HuH-7.5 (cell line): ENCODE measurements at regions not wholly inside any gene's neighbourhood (a gene's known extent, or its start where the extent isn't known, plus 50 kb on each side); places are given as distances from the start of the nearest gene placed in this dataset.
"Not testable (repeated sequence)": the region's sequence is repeated elsewhere in the genome, so short reads cannot be mapped to it uniquely, and the experiment has no call there.

Source experiments
- DNase-seq: peaks from one replicate; pipeline ENCODE4 v3.0.0; 2011; ENCODE audit warnings: low spot score

DNA sequence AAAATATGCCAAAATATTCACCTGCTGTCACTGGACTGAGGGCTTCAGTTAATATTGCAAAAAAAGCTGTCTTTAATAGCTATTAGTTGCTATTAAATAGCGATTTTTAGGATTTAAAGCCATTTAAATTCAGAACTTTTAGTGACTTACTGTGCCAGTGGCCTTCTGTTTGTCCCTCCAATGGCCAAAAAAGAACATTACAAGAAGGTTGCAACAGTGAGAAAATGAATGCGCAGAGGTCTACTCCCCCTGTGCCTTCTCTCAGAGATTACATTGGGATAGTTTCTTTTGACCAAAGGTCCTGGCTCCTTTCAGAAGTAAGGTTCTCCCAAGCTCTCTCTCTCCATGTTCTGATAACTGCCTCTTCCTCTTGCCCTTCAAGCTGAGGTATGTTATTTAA is 930.3 kb upstream of the ARRDC3 start:
- no peak for DNase-seq

DNA sequence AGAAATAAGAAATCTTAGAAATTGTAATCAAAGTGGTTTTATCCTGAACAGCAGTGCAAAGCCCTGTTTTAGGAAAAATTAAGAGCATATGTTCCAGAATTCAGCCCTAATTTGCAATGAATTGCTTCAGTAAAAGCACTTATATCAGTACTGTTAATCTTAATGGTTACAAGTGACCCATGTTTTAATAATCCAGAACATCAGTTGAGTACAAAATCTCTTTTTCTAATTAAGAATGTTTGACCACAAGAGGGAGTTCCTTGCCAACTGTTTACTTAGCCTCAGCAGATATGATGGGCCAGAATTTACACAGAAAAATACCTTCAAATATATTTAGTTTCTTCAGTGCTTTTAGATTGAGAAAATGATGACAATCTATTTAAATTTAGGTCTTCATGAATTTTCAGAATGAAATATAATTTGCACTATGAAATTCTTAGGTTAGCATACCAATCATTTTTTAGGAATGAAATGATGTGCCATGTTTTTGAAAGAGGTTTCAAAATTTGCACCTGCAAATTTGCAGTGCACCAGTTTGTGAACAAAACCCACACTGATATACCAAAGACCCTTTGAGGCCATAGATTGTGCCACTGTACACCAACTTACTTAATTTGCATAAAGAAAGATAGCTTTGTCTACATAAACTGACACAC is 926.3 kb upstream of the ARRDC3 start:
- peak; percentile 18 for DNase-seq

- DNase-seq = no peak
These were observed 925.6 kb upstream of the ARRDC3 start for GRCh38 chr5:92308679-92309078.

GRCh38 chr5:92302356-92302755 is 919.2 kb upstream of the ARRDC3 start:
- DNase-seq = not testable (repeated sequence)

GRCh38 chr5:92283521-92283920 is 900.4 kb upstream of the ARRDC3 start:
- no peak for DNase-seq

DNA sequence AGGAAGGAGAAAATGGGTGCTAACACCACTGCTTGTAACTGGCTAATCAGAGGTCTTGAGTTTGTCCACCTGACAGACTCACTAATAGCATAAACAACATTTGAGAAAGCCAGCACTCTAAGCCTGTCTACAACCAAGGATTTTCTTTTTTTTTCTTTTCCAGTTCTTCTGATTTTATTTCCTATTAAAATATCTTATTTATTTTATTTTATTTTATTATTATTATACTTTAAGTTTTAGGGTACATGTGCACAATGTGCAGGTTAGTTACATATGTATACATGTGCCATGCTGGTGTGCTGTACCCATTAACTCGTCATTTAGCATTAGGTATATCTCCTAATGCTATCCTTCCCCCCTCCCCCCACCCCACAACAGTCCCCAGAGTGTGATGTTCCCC is 888.6 kb upstream of the ARRDC3 start:
- DNase-seq = not testable (repeated sequence)

- no peak for DNase-seq
These were observed 885.2 kb upstream of the ARRDC3 start for GRCh38 chr5:92268343-92268742.

GRCh38 chr5:92267830-92268229 is 884.7 kb upstream of the ARRDC3 start:
- DNase-seq = no peak

- no peak for DNase-seq
These were observed 882.7 kb upstream of the ARRDC3 start for GRCh38 chr5:92265804-92266203.

- not testable (repeated sequence) for DNase-seq
These were observed 872.5 kb upstream of the ARRDC3 start for GRCh38 chr5:92255605-92256004.

DNA sequence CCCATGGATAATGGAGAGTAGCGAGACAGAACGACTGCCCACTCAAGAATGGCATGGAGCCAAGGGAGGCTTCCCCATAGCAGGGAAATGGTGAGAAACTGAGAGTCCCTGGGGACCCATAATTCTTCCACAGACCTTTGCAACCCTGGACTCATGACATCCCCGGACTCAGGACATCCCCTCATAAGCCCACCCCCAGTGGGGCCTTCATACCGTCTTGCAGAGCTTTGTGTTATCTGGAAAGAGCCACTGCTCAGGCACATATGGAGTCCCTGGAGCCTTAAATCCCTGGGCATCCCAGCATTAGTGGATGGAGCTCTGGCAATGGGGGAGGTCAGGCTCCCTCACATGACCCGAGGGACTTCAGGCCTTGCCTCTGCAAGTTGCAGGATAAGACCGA is 865.4 kb upstream of the ARRDC3 start:
- no peak for DNase-seq

DNA sequence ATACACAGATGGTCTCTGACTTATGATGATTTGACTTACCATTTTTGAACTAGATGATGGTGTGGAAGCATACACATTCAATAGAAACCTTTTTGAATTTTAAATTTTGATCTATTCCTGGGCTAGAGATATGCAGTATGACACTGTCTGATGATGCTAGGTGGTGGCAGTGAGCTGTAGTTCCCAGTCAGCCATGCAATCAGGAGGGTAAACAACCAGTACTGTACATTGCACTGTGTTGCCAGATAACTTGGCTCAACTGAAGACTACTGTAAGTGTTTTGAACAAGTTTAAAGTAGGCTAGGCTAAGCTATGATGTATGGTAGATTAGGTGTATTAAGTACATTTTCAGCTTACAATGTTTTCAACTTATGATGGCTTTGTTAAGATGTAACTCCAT is 859.1 kb upstream of the ARRDC3 start:
- no peak for DNase-seq

GRCh38 chr5:92237896-92238295 is 854.8 kb upstream of the ARRDC3 start:
- DNase-seq = no peak

DNA sequence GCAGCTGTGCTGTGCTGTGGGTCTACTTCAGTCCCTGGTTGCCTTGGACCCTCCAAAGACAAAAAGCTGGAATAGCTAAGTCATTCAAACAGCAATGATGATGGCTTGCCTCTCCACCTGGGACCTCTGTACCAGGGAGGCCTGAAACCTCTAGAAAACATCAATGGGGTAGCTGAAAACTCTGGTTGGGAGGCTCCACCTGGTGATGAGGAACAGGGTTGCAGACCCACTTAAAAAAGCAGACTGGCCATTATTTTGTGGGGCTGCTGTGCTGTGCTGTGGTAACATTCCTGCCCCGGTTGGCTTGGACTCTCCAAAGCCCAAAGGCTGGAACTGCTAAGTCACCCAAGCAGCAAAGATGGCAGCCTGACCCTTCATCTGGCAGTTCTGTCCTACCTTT is 839.3 kb upstream of the ARRDC3 start:
- DNase-seq = no peak

- DNase-seq = not testable (repeated sequence)
These were observed 833.7 kb upstream of the ARRDC3 start for GRCh38 chr5:92216852-92217251.

DNA sequence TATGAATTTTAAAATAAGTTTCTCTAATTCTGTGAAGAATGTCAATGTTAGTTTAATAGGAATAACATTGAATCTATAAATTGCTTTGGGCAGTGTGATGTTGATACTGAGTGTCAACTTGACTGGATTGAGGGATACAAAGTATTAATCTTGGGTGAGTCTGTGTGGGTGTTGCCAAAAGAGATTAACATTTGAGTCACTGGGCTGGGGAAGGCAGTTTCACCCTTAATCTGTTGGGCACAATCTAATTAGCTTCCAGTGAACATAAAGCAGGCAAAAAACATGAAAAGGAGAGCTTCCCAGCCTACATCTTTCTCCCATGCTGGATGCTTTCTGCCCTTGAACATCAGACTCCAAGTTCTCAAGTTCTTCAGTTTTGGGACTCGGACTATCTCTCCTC is 832.0 kb upstream of the ARRDC3 start:
- DNase-seq = no peak

DNA sequence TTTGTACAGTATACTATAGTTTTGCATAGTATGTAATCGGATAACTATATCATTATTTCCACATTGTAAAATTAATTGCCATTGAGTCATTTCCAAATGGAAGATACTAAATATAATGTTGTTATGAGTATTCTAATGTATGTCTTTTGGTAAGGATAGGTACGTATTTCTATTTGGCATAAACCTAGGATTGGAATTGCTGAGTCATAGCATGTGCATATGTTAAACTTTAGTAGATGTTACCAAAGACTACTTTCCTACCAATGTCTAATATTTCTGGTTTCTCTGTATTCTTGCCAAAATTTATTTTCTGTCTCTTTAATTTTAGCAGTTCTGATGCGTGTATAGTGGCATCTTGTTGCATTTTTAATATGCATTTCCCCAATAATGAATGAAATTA is 825.1 kb upstream of the ARRDC3 start:
- no peak for DNase-seq

- no peak for DNase-seq
These were observed 824.0 kb upstream of the ARRDC3 start for GRCh38 chr5:92207151-92207550.

- no peak for DNase-seq
These were observed 823.6 kb upstream of the ARRDC3 start for GRCh38 chr5:92206681-92207080.

DNA sequence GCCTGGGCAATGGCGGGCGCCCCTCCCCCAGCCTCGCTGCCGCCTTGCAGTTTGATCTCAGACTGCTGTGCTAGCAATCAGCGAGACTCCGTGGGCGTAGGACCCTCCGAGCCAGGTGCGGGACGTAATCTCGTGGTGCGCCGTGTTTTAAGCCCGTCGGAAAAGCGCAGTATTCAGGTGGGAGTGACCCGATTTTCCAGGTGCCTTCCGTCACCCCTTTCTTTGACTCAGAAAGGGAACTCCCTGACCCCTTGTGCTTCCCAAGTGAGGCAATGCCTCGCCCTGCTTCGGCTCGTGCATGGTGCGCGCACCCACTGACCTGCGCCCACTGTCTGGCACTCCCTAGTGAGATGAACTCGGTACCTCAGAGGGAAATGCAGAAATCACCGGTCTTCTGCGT is 815.9 kb upstream of the ARRDC3 start:
- DNase-seq = not testable (repeated sequence)

DNA sequence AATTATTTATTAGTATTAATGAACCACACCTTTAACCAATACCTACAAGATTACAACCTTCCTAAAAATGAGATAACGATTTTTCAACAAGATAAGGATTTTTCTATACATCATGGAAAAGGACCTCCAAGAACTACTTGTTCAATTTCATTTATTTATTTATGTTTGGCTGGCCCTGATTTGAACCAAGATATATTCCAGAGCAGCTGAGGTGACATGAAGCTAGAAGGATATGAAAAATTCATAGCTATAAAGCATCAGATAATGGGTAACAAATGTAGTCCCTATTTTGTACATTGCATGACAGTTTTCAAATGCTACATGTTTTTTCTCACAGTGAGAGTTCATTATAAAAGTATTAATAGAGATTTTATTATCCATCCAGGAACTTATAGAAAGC is 798.5 kb upstream of the ARRDC3 start:
- no peak for DNase-seq

DNA sequence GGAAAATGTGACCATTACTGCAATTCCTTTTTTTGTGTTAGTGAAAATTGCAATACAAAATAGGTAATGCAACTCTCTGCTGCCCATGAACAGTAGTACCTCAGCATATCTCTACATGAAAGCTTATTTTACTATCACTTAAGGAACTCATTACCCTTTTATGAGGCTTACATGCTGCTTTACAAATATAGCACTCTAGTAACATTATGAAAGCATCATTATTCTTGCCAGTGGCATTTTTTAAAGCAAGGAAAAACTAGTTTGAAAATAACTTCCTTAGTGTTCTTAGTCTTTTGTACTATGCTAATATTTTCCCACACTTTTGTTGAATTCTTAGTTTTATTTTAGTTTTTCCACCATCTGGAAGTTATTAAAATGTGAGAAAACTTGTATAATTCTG is 797.3 kb upstream of the ARRDC3 start:
- no peak for DNase-seq

DNA sequence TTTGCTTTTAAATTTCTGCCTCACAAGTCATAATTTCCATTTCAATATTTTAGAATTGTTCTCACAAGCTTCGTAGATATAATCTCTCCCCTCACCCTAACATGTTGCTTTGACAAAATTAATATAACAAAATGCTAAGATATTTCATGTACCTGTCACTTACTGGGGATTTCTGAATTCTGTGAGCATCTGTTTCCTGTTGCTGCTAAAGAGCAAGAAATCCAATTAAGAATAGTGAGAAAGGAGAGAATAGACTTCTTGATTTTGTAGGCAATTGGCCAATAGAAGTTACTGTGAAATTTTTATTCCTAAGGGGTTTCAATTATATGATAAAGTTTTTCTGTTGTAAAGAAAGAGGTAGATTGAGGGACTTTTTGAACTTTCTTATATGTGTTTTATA is 796.5 kb upstream of the ARRDC3 start:
- DNase-seq = no peak

DNA sequence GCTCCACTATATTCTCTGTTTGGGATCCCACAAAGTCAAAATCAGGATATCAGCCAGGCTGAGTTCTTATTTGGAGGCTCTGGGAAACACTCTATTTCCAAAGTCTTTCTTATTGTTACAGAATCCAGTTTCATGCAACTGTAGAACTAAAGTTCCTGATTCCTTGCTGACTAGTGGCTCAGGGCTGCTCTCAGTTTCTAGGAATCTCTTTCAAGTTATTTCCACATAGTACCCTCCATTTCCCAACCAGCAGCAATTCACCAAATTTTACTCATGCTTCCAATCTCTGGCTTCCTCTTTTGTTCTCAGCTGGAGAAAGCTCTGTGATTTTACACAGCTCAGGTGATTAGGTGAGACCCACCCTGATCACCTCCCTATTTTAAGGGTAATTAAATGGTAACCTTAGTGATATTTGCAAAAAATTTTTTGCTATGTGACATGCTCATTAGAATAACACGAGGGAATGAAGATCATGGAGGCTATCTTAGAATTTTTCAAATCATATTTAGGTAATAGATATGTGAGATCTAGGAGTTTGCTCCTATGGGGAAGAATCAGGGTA is 794.9 kb upstream of the ARRDC3 start:
- DNase-seq = no peak
